Urothelium cell line (cell line): ENCODE measurements at regions not wholly inside any gene's neighbourhood (a gene's known extent, or its start where the extent isn't known, plus 50 kb on each side); places are given as distances from the start of the nearest gene placed in this dataset.
A peak's percentile ranks its signal among the peaks of the same experiment; 100 is the strongest.

Experiments
- DNase-seq: peaks from one replicate; pipeline ENCODE4 v3.0.0; 2011; ENCODE audit warnings: low spot score, mixed read lengths
- FAIRE-seq: peaks from 2 replicates; lab custom pipeline; 2011; peaks lifted over from hg19 to GRCh38; lab: Jason Lieb, UNC

DNA sequence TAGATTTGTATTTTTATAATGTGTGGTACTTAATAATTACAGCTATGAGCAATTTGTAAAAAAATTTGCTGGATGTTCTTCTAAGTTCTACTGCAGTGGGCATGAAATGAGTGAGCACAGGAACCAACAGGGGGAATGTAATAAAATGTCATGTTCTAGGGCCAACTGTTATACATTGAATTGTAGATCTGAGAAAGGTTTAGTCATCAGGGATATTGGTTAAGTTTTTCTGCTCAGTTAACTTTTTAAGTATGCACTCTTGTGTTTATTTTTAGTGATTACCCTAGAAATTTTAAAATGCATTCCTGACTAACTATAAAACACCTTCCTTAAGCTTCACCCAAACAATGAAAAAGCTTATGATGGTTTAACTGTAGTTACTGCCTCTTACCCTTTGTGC lies 101.8 kb downstream of the CAND1 start:
- DNase-seq (no peak), FAIRE-seq (no peak)

GRCh38 chr12:67377021-67377420 lies 107.9 kb downstream of the CAND1 start:
- DNase-seq (no peak), FAIRE-seq (no peak)

- DNase-seq (no peak), FAIRE-seq (no peak)
Observed at GRCh38 chr12:67377541-67377940, 108.4 kb downstream of the CAND1 start.

GRCh38 chr12:67382241-67382871 lies 113.2 kb downstream of the CAND1 start:
- DNase-seq: no peak
- no peak for FAIRE-seq

DNA sequence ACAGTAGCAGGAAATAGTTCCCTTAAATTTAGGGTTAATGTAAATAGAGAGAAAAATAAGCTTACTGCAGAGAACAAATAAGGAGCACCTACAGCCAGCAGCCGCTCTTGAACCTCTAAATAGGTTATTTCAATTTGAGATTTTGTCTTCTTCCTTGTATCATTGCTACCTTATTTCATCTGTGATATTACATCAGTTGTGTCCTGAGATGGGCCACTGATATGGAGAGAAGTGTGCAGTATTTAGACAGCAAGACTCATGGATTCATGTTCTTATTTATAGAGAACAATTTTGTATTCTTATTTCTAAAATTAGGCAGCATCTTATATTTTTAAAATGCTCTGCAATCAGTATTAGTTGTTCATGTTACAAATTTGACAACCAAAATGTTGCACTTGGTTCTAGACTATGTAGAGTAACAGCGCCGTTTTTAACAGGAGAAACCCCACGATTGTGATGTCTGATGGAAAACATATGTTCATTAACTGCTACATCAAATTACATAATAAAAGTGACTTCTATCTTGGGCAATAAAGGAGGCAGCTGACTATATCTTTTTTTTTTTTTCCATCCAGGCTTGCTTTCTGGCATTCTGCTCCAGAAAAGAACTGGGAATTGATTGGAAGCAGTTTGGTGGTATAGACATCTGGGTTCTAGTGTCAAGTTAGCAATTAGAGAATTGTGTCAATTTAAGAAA lies 117.9 kb downstream of the CAND1 start:
- FAIRE-seq (no peak), DNase-seq (no peak)

DNA sequence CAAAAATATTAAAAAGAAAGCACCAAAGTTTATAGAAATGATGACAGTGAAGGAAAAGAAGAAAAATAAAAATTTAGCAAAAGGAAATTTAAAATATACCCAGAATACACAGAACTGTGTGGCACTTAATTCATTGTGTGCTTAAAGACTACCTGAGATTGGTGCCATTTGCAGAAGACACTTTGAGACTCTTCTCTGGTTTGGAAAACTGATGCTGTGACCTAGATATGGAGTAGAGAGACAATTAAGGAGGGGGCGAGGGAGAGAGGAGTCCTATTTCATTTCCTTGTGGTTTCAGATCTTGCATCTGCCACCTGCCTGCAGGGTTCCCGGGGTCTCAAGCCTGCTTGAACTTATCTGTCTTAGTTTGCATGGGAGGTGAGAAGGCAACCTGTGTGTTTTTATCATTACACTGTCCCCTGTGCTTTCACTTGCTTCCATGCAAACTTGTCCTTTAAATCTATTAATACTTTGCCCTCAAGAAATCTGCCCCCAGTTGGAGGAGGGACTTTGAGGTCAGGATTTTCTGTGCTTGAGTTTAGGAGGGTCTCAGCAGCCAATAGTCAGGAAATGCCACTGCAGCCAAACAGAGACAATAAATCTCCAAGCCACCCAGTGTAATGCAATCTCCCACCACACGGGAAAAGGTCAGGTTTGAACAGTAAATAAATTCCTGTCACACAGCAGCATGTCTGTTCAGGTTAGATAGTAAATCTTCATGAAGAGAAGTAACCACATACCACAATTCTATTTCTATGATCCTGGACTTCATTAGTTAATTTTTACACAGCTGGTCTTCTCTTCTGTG lies 119.4 kb downstream of the CAND1 start:
- no peak for FAIRE-seq
- peak; percentile 3 for DNase-seq

DNA sequence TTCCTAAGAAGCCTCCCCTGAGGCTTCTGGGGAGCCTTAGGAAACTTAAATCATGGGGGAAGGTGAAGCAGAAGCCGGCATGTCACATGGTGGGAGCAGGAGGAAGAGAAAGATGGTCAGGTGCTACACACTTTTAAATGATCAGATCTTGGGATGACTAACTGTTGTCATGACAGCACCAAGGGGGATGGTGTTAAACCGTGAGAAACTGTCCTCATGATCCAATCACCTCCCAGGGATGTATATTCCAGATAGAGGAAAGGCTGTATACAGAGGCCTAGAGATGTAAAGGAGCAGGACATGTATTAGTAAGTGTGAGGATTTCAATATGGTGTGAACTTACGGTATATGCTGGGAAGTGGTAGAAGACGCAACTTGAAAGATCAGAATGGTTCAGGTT lies 121.1 kb downstream of the CAND1 start:
- FAIRE-seq: no peak
- no peak for DNase-seq

- FAIRE-seq: no peak
Observed at GRCh38 chr12:67391034-67391433, 121.9 kb downstream of the CAND1 start.

DNA sequence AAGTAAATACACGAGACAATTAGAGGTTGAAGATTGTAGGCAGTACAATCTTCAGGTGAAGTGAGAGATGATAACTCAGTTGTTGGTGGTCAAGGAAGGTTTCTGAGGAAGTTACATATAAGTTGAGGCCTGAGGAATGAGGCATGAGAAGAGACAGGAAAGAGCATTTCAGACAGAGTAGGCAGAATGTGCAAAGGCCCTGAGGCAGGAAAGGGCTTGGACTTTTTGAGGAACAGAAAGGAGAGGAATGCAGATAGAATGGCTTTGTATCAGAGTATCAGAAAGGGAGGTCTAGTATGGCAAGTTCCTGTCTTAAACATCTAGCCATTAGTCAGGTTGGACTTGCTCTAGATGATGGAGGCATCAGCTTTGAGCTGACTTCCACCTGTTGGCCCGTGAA lies 122.5 kb downstream of the CAND1 start:
- no peak for FAIRE-seq
- DNase-seq: no peak

More at GRCh38 chr12:67391034-67391433, 121.9 kb downstream of the CAND1 start:
- no peak for DNase-seq

GRCh38 chr12:67394550-67394949 lies 125.4 kb downstream of the CAND1 start:
- no peak for FAIRE-seq
- DNase-seq: peak; percentile 4

GRCh38 chr12:67400742-67401141 lies 131.6 kb downstream of the CAND1 start:
- no peak for FAIRE-seq

GRCh38 chr12:67410246-67410645 lies 141.1 kb downstream of the CAND1 start:
- DNase-seq: no peak
- no peak for FAIRE-seq

More at GRCh38 chr12:67400742-67401141, 131.6 kb downstream of the CAND1 start:
- DNase-seq: no peak

GRCh38 chr12:67410667-67411067 lies 141.5 kb downstream of the CAND1 start:
- no peak for FAIRE-seq
- no peak for DNase-seq

- DNase-seq (no peak), FAIRE-seq (no peak)
Observed at GRCh38 chr12:67411562-67411961, 142.4 kb downstream of the CAND1 start.

DNA sequence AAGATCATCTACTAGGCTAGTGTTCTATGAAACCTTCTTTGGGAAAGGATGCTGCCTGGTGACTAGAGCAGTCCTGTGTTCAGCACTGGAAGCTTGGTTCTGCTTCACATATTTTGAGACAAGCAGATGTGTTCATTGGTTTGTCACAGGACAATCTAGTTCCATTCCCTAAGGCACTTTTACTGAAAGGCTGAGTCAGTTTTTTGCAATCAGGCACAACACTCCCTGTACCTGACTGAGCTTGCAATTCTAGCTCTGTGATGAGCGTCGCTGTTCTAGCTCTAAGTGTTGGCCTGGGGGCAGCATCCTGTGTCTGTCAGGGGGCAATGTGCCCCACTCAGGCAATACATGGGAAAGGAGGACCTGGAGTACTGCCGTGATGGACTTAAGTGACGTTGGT lies 144.4 kb downstream of the CAND1 start:
- DNase-seq (no peak), FAIRE-seq (no peak)

DNA sequence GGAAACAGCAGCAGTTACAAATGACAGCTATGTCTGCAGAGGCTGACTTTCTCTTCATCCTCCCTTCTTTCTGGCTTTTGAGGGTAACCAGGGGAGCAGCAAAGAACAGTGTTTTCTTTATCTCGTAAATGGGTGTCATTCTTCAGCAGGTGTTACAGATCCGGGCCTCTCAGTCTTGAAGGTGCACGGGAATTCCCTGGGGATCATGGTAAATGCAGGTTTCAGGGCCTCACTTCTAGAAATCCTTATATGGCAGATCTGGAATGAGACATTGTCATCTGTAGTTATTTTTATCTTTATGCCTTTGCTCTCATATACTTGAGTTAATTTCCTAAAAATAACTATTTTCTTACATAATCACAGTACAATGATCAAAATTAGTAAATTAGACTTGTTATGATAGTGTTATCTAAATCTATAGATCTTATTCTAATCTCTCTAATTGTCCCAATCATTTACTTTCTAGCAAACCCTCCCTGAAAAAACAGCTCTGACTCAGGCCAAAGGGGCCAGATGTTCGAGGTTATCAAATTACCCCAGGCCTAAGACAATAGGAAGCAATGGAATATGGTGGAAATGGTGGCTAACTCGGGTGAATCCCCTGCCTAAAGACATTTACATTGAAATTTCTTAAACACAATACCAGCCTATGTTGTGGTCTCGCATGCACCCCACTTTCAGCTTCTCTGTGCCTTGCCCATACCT lies 145.0 kb downstream of the CAND1 start:
- DNase-seq (no peak), FAIRE-seq (no peak)

DNA sequence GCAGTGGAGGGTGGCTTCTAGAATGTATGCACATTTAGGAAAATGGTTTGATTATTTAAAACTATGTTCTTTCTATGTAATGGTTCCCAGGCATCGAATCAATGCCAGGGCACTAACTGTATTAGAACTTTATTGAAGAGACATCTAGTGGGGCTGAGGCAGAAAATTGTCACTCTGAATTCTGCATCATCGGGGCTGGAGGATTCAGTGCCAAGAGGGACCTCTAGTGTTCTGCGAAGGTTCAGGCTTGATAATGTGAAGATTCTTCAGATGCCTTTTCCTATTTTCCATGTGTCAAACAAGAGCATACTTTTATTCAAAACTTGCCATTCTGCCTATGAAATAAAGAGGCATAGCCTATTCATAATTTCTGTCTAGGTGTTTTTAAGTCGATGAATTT lies 146.3 kb downstream of the CAND1 start:
- DNase-seq (no peak), FAIRE-seq (no peak)

GRCh38 chr12:67419810-67420209 lies 150.7 kb downstream of the CAND1 start:
- no peak for FAIRE-seq

DNA sequence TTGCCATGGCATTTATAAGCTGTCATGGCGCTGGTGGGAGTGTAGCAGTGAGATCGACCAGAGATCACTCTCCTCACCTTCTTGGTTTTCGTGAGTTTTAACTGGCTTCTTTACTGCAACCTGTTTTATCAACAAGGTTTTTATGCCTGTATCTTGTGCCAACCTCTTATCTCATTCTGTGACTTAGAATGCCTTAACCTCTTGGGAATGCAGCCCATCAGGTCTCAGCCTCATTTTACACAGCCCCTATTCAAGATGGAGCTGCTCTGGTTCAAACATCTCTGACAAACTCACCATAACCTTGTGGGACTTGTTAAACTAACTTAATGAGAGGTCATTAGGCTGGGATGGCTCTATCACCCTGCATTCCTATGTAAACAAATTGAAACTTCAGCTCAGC lies 151.3 kb downstream of the CAND1 start:
- FAIRE-seq (no peak), DNase-seq (no peak)

More at GRCh38 chr12:67419810-67420209, 150.7 kb downstream of the CAND1 start:
- DNase-seq: no peak

GRCh38 chr12:67422081-67422480 lies 152.9 kb downstream of the CAND1 start:
- DNase-seq (no peak), FAIRE-seq (no peak)

DNA sequence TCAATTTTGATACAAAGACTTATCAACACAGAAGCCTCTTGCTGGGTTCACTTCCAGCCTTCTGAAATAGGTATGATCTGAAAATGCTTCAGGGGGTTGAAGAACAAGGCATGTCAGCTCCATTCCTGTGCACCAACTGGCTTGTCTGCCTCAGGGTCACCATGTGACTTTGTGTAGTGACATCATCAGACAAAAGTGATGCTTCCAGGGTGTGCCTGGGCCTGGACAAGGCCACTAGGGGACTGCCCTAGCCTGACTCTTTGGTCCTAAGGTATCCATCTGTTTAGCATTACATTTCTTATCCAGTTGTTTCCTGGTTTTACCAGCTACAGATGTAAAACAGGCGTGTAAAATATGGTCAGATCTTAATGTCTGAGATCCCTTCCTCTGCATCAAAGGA lies 155.6 kb downstream of the CAND1 start:
- DNase-seq (no peak), FAIRE-seq (no peak)
